ENCODE measurements at regions not wholly inside any gene's neighbourhood (a gene's known extent, or its start where the extent isn't known, plus 50 kb on each side); places are given as distances from the start of the nearest gene placed in this dataset.

GRCh38 chr6:23510778-23511510 is 615.1 kb upstream of the NRSN1 start:
- Histone ChIP-seq H3K23ac (ENCODE audit: insufficient read length, low read depth, low read length) (no peak overlapping the region), H3K79me1 (ENCODE audit: insufficient read depth, low read depth, low read length, poor library complexity, severe bottlenecking) (no peaks in the 10 kb centered on the region), H2BK120ac (ENCODE audit: low read depth, low read length, poor library complexity, severe bottlenecking) (no peak overlapping the region), H3K9ac (ENCODE audit: extremely low read depth, insufficient read length, low read length) (no peak overlapping the region), H2BK12ac (ENCODE audit: insufficient read length, low read depth, low read length) (no peak overlapping the region), H3T11ph (ENCODE audit: low read length) (no peak overlapping the region), H2BK20ac (ENCODE audit: low read depth, low read length, poor library complexity, severe bottlenecking) (no peak overlapping the region), H2BK5ac (ENCODE audit: insufficient read length, low read length) (no peak overlapping the region), H4K20me1 (ENCODE audit: control insufficient read depth, insufficient read depth, insufficient read length) (no peaks in the 10 kb centered on the region), H2BK15ac (ENCODE audit: low read depth, low read length) (no peak overlapping the region), H2AK5ac (ENCODE audit: insufficient read length, low read length) (no peak overlapping the region), H3K27ac (ENCODE audit: insufficient read length, low read depth, low read length) (no peak overlapping the region), H3K27me3 (ENCODE audit: insufficient read depth, low read length) (no peaks in the 10 kb centered on the region), H4K91ac (ENCODE audit: insufficient read length, low read depth, low read length) (no peak overlapping the region), H3K79me2 (ENCODE audit: insufficient read depth, low read length) (no peaks in the 10 kb centered on the region), H3K23me2 (ENCODE audit: insufficient read length, low read depth, low read length, poor library complexity, severe bottlenecking) (no peaks in the 10 kb centered on the region), H3K56ac (ENCODE audit: insufficient read length, low read depth, low read length) (no peak overlapping the region), H4K5ac (ENCODE audit: insufficient read length, low read depth, low read length) (no peak overlapping the region), H3K9me3 (ENCODE audit: control insufficient read depth, low read depth, low read length) (no peaks in the 10 kb centered on the region), H3K4me1 (ENCODE audit: insufficient read depth, low read length) (no peaks in the 10 kb centered on the region), H3K4me2 (ENCODE audit: insufficient read depth, insufficient read length, low read length) (no peak overlapping the region), H3K4ac (ENCODE audit: low read depth, low read length) (no peak overlapping the region), H4K8ac (replicated peaks; ENCODE audit: insufficient read length, low read depth, low read length) (no peak overlapping the region), H3K14ac (ENCODE audit: insufficient read depth, low read length) (no peak overlapping the region), H2AFZ (ENCODE audit: low read length) (no peak overlapping the region), H3K18ac (ENCODE audit: insufficient read length, low read depth, low read length) (no peak overlapping the region)
- no peak for TF ChIP-seq CTCF (conservative IDR thresholded peaks at IDR 0.05)
- Mint-ChIP-seq H3K9me3 (no peaks in the 10 kb centered on the region; a peak in 1 of 5 replicates), H3K27ac (peak overlapping the region in 1 of 3 experiments; percentile 92; a peak in 2 of 7 replicates), H3K36me3 (ENCODE audit: insufficient read depth in 1 of 3, low read depth in 3 of 3) (peaks cover 0 to 9% (median 0%) of the 10 kb centered on the region in 3 experiments; a peak in 2 of 7 replicates), H3K4me3 (no peak overlapping the region), H3K4me1 (peaks cover 26 to 27% of the 10 kb centered on the region in 2 experiments), H3K27me3 (ENCODE audit: low read depth) (no peaks in the 10 kb centered on the region)
- no peak for DNase-seq
- no CpG with 5 or more reads among the region's 2 CpGs for WGBS (ENCODE audit: extremely low coverage, insufficient read length, low lambda C conversion rate)
